ENCODE measurements at regions not wholly inside any gene's neighbourhood (a gene's known extent, or its start where the extent isn't known, plus 50 kb on each side); places are given as distances from the start of the nearest gene placed in this dataset.

- H3K36me3 ChIP-seq (ENCODE audit: control insufficient read depth in 2 of 4, insufficient read depth in 4 of 4, low read length in 3 of 4) = no peaks in the 10 kb centered on the region
- TF ChIP-seq CEBPB (IDR thresholded peaks at IDR 0.05; ENCODE audit: low read depth, low read length) (peak; percentile 84), PHF8 (conservative IDR thresholded peaks at IDR 0.05; ENCODE audit: low read depth, low read length) (no peak)
- no peak overlapping the region for H4K91ac ChIP-seq (replicated peaks; ENCODE audit: insufficient read length, low read length)
- no peaks in the 10 kb centered on the region for H3K27me3 ChIP-seq (replicated peaks in 1 of 4; ENCODE audit: control insufficient read depth in 3 of 4, extremely low read depth in 1 of 4, insufficient read depth in 3 of 4, low read length in 3 of 4)
- H3K4me2 ChIP-seq (ENCODE audit: insufficient read depth in 1 of 2, low read depth in 2 of 2, low read length in 2 of 2) = no peak overlapping the region
- H3K18ac ChIP-seq (ENCODE audit: extremely low read depth, low read length) = no peak overlapping the region
- no peak overlapping the region for H3K4ac ChIP-seq (replicated peaks; ENCODE audit: insufficient read length, low read depth, low read length)
- WGBS, 2 experiments (ENCODE audit: extremely low coverage in 1 of 2, insufficient coverage in 1 of 2, insufficient read length in 1 of 2, insufficient replicate concordance in 2 of 2, low coverage in 1 of 2, low lambda C conversion rate in 2 of 2, missing lambda C conversion rate in 1 of 2) = 96% methylated on average over 5 of the region's 5 CpGs; no CpG with 5 or more reads in 1 of the 2 experiments
- H2BK15ac ChIP-seq (ENCODE audit: low read length) = no peak overlapping the region
- ChIA-PET POLR2A (ENCODE audit: partially characterized antibody) (no interaction called here), CTCF (ENCODE audit: partially characterized antibody) (interaction anchor here (0.7 kb wide), 1 partner anchor 12 kb away, joined by 4 read pairs; no protein-coding TSS in a partner anchor)
- H2BK20ac ChIP-seq (ENCODE audit: low read length) = no peak overlapping the region
- no peak overlapping the region for H3K56ac ChIP-seq (replicated peaks; ENCODE audit: insufficient read length, low read depth, low read length)
- no peak for FAIRE-seq
- H3K9ac ChIP-seq (replicated peaks in 1 of 4; ENCODE audit: extremely low read depth in 1 of 4, low read depth in 3 of 4, low read length in 3 of 4) = no peak overlapping the region
- H2BK120ac ChIP-seq (replicated peaks; ENCODE audit: low read depth, low read length) = no peak overlapping the region
- no peak overlapping the region for H2AFZ ChIP-seq (ENCODE audit: low read length)
- H3K9me3 ChIP-seq (ENCODE audit: insufficient read depth in 2 of 2, low read depth in 1 of 2, low read length in 1 of 2) = no peaks in the 10 kb centered on the region
- H4K20me1 ChIP-seq (replicated peaks in 1 of 2; ENCODE audit: control insufficient read depth in 1 of 2, insufficient read depth in 2 of 2, low read length in 2 of 2) = no peaks in the 10 kb centered on the region
- no peaks in the 10 kb centered on the region; the same call in 1 of the 2 replicates for H3K23me2 ChIP-seq (ENCODE audit: low read depth, low read length)
- no peak overlapping the region for H3K23ac ChIP-seq (ENCODE audit: insufficient read length)
- no peak overlapping the region for H2AK5ac ChIP-seq (ENCODE audit: low read depth, low read length)
- no peak overlapping the region for H2BK12ac ChIP-seq (ENCODE audit: low read depth, low read length)
- H4K8ac ChIP-seq (ENCODE audit: extremely low read depth, insufficient read depth, low read length) = no peak overlapping the region
- H3K14ac ChIP-seq (ENCODE audit: insufficient read length) = no peak overlapping the region
- no peak overlapping the region for H3K27ac ChIP-seq (ENCODE audit: low read depth, low read length)
- no peak overlapping the region for H4K5ac ChIP-seq (ENCODE audit: insufficient read length, low read depth, low read length)
- no peak for DNase-seq (ENCODE audit: low read depth in 1 of 2, low spot score in 2 of 2)
- H3K4me1 ChIP-seq (replicated peaks in 1 of 4; ENCODE audit: control insufficient read depth in 3 of 4, insufficient read depth in 4 of 4, low read length in 3 of 4) = no peaks in the 10 kb centered on the region
- no peaks in the 10 kb centered on the region for H3K79me1 ChIP-seq (ENCODE audit: low read depth, low read length)
- H2BK5ac ChIP-seq (ENCODE audit: low read depth, low read length) = no peak overlapping the region
- H3K79me2 ChIP-seq (ENCODE audit: control insufficient read depth in 1 of 2, insufficient read depth in 2 of 2, low read length in 2 of 2) = no peaks in the 10 kb centered on the region
- H3K4me3 ChIP-seq (ENCODE audit: extremely low read depth in 1 of 4, insufficient read depth in 2 of 4, low read depth in 3 of 4, low read length in 4 of 4) = no peak overlapping the region
Observed at GRCh38 chr12:84553331-84554117, 359.1 kb downstream of the SLC6A15 start.

Data from H1 (cell line).